ENCODE measurements at regions not wholly inside any gene's neighbourhood (a gene's known extent, or its start where the extent isn't known, plus 50 kb on each side); places are given as distances from the start of the nearest gene placed in this dataset.

DNA sequence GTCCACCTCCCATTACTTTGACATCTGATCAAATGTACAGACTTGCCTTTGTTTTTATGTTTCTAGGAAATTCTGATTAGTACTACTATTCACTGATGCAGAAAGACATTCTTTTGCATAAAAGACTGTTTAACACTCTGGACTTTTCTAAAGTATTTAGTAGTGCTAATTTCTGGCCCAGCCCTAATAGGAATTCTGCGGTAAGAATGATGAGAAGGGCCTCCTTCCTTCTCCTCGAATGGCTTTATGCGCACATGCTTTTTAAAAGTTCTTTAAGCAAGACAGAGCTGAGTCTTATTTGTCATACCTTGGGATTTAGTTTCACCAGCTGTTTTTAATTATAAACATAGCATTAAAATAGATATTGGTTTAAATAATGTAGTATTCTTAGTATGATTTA is 192.3 kb upstream of the RBMS3 start:
- Histone ChIP-seq H3K36me3 (no peaks in the 10 kb centered on the region), H3K4me1 (no peaks in the 10 kb centered on the region), H3K9me3 (peaks cover 0 to 5% of the 10 kb centered on the region in 2 donors), H3K27me3 (no peaks in the 10 kb centered on the region), H3K4me3 (no peak overlapping the region), H3K27ac (no peak overlapping the region)
- intact Hi-C loops (cut with DNase I), result no loop called here
- no peak for DNase-seq (ENCODE audit: low spot score in 2 of 2)
- no peak for TF ChIP-seq CTCF (IDR thresholded peaks at IDR 0.05)

GRCh38 chr3:29090912-29091597 is 189.8 kb upstream of the RBMS3 start:
- Histone ChIP-seq H3K27ac (no peak overlapping the region), H3K4me1 (no peaks in the 10 kb centered on the region), H3K36me3 (no peaks in the 10 kb centered on the region), H3K4me3 (no peak overlapping the region), H3K27me3 (no peaks in the 10 kb centered on the region), H3K9me3 (peaks cover 0 to 5% of the 10 kb centered on the region in 2 donors)
- intact Hi-C loops (cut with DNase I), result no loop called here
- DNase-seq (ENCODE audit: low spot score in 2 of 2), result no peak
- no peak for TF ChIP-seq CTCF (IDR thresholded peaks at IDR 0.05)

DNA sequence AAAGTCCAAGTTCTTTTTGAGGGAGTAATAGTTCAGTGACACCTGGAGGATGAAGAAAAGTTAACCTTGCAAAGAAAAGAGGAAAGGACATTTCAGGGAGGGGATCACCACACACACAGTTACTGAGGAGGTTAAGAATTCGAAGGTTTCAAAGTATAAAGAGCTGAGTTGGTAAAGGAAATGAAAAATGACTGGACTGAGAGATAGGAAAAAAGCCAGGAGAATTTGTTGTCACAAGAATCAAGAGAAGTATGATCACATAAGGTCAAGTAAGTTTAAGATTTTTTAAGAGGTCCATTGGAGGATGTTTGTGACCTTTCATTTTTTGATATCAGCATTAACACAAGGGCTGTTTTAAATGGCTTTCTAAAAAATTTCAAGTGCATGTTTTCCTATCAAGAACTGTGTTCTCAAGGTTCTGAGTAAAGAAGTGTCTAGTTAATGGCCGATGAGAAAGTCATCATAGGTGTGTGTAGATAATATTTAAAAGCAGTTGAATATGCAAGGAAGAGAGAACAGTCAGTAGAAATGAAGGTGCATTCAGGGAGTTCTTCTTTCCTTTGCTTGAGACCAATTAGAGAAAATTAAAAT is 189.2 kb upstream of the RBMS3 start:
- no peak overlapping the region for H3K27ac ChIP-seq

DNA sequence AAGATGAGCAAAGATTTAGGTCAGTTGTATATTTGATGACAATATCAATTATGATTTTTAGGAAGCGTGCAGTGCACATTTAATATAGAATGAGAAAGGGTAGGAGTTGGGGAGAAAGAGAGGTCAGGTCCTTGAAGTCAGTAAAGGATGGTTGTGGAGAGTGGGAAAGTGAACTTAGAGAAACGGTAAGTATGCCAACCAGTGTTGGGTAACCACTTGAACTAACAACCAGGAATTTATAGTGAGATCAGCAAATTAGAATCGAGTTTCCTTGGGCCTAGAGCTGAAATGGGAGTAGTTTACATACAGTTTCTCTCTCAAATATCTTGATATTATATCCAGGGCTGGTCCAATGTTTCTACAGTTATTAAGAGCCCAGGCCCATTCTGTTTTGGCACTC is 188.5 kb upstream of the RBMS3 start:
- no peak overlapping the region for H3K4me3 ChIP-seq
- peaks cover 0 to 5% of the 10 kb centered on the region in 2 donors for H3K9me3 ChIP-seq
- no peak for DNase-seq (ENCODE audit: low spot score in 2 of 2)
- H3K36me3 ChIP-seq, result no peaks in the 10 kb centered on the region
- intact Hi-C loops (cut with DNase I), result no loop called here
- TF ChIP-seq CTCF (IDR thresholded peaks at IDR 0.05), result no peak
- H3K27me3 ChIP-seq, result no peaks in the 10 kb centered on the region
- no peaks in the 10 kb centered on the region for H3K4me1 ChIP-seq
- no peak overlapping the region for H3K27ac ChIP-seq

More for the DNA sequence above, 189.2 kb upstream of the RBMS3 start:
- intact Hi-C loops (cut with DNase I), result no loop called here
- no peak for TF ChIP-seq CTCF (IDR thresholded peaks at IDR 0.05)
- Histone ChIP-seq H3K36me3 (no peaks in the 10 kb centered on the region), H3K4me1 (no peaks in the 10 kb centered on the region), H3K9me3 (peaks cover 0 to 5% of the 10 kb centered on the region in 2 donors), H3K27me3 (no peaks in the 10 kb centered on the region), H3K4me3 (no peak overlapping the region)
- no peak for DNase-seq (ENCODE audit: low spot score in 2 of 2)

DNA sequence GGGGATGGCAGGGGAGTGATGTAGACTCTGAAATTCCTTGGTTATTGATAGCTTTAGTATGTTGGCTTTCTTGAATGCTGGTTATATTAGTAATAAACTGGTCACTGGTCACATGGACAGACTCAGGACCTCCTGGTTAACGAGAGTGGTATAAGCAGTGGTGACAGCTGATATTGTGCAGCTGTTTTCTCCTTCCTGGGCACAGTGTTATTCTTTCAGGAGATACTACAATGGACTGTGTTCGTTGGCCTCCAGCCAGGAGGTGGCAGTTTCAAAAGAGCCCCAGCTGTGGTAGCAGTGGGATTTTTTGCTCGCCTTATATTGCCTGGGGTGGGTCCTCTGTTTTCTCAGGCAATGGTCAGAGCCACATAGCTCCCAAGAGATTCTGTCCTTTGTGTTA is 181.6 kb upstream of the RBMS3 start:
- Histone ChIP-seq H3K4me1 (no peaks in the 10 kb centered on the region), H3K36me3 (no peaks in the 10 kb centered on the region), H3K4me3 (no peak overlapping the region), H3K9me3 (no peaks in the 10 kb centered on the region), H3K27ac (no peak overlapping the region), H3K27me3 (no peaks in the 10 kb centered on the region)
- intact Hi-C loops (cut with DNase I), result no loop called here
- DNase-seq (ENCODE audit: low spot score in 2 of 2), result no peak
- no peak for TF ChIP-seq CTCF (IDR thresholded peaks at IDR 0.05)

Data from ascending aorta (tissue), 2 donors.